Mammary epithelial cell (primary cell): ENCODE measurements at regions not wholly inside any gene's neighbourhood (a gene's known extent, or its start where the extent isn't known, plus 50 kb on each side); places are given as distances from the start of the nearest gene placed in this dataset.

Source experiments
- CTCF ChIP-seq, 2 donors: IDR thresholded peaks in 1 of 2; conservative IDR thresholded peaks in 1 of 2; 2 replicates each; pipeline ENCODE4 v1.5.1; 2011 to 2012; ENCODE audit warnings: inconsistent platforms in 2 of 2, low read length in 2 of 2, mild to moderate bottlenecking in 2 of 2, control low read depth in 1 of 2, low read depth in 1 of 2; ENCODE audit not compliant: insufficient read depth in 1 of 2; ENCODE audit errors: extremely low read depth in 1 of 2
- EZH2 ChIP-seq: IDR thresholded peaks from 2 replicates; pipeline ENCODE4 v1.6.1; 2012; ENCODE audit warnings: low read length, inconsistent platforms, borderline replicate concordance

- TF ChIP-seq CTCF (conservative IDR thresholded peaks at IDR 0.05 in 1 of 2, IDR thresholded peaks at IDR 0.05 in 1 of 2; ENCODE audit: extremely low read depth in 1 of 2, insufficient read depth in 1 of 2, low read depth in 1 of 2, low read length in 2 of 2) (no peak), EZH2 (no peak)
Observed at GRCh38 chr12:115451780-115452736, 768.1 kb upstream of the TBX3 start.
